Trophoblast cell (in vitro differentiated cells and primary cell): ENCODE measurements at regions not wholly inside any gene's neighbourhood (a gene's known extent, or its start where the extent isn't known, plus 50 kb on each side); places are given as distances from the start of the nearest gene placed in this dataset.

Source experiments
- DNase-seq, 2 donors: peaks; one replicate each; pipeline ENCODE4 v3.0.0-alpha.2; 2016
- H2AFZ ChIP-seq: 2 replicates; pipeline ENCODE4 v1.6.1; 2013; ENCODE audit warnings: low read length, moderate library complexity, mild to moderate bottlenecking; ENCODE audit not compliant: insufficient read depth, poor library complexity
- H2AK5ac ChIP-seq: 2 replicates; pipeline ENCODE4 v1.6.1; 2013; ENCODE audit warnings: mild to moderate bottlenecking, low read length
- H2BK120ac ChIP-seq: 2 replicates; pipeline ENCODE4 v1.6.1; 2013; ENCODE audit warnings: low read length, mild to moderate bottlenecking, moderate library complexity; ENCODE audit not compliant: insufficient read depth, poor library complexity
- H2BK12ac ChIP-seq: 2 replicates; pipeline ENCODE4 v1.6.1; 2013; ENCODE audit warnings: mild to moderate bottlenecking, low read length, moderate library complexity
- H2BK5ac ChIP-seq: 2 replicates; pipeline ENCODE4 v1.6.1; 2013; ENCODE audit warnings: low read length, low read depth, moderate library complexity, mild to moderate bottlenecking; ENCODE audit not compliant: poor library complexity
- H3K14ac ChIP-seq: 2 replicates; pipeline ENCODE4 v1.6.1; 2013; ENCODE audit warnings: mild to moderate bottlenecking, low read length
- H3K18ac ChIP-seq: 2 replicates; pipeline ENCODE4 v1.6.1; 2013; ENCODE audit warnings: mild to moderate bottlenecking, low read length
- H3K23ac ChIP-seq: 2 replicates; pipeline ENCODE4 v1.6.1; 2013; ENCODE audit warnings: low read length
- H3K27ac ChIP-seq: 2 replicates; pipeline ENCODE4 v1.5.1; 2013; ENCODE audit warnings: low read depth, mild to moderate bottlenecking, inconsistent platforms, low read length, moderate library complexity
- H3K27me3 ChIP-seq: 2 replicates; pipeline ENCODE4 v1.6.1; 2013; ENCODE audit warnings: inconsistent platforms, mild to moderate bottlenecking, low read length, moderate library complexity; ENCODE audit not compliant: insufficient read depth
- H3K36me3 ChIP-seq, 2 experiments: 1 replicate in 1 of 2; 2 replicates in 1 of 2; pipeline ENCODE4 v1.6.1; 2013; ENCODE audit warnings: low read length in 2 of 2, mild to moderate bottlenecking in 2 of 2, moderate library complexity in 1 of 2; ENCODE audit not compliant: insufficient read depth in 2 of 2, control insufficient read depth in 1 of 2
- H3K4ac ChIP-seq: 2 replicates; pipeline ENCODE4 v1.6.1; 2013; ENCODE audit warnings: low read depth, mild to moderate bottlenecking, low read length, moderate library complexity
- H3K4me1 ChIP-seq, 2 experiments: 1 replicate in 1 of 2; 2 replicates in 1 of 2; pipeline ENCODE4 v1.6.1; 2013; ENCODE audit warnings: low read length in 2 of 2, mild to moderate bottlenecking in 2 of 2, moderate library complexity in 1 of 2; ENCODE audit not compliant: insufficient read depth in 2 of 2, control insufficient read depth in 1 of 2
- H3K4me2 ChIP-seq: 2 replicates; pipeline ENCODE4 v1.6.1; 2013; ENCODE audit warnings: inconsistent platforms, mild to moderate bottlenecking, low read length, moderate library complexity
- H3K4me3 ChIP-seq: 2 replicates; pipeline ENCODE4 v1.5.1; 2013; ENCODE audit warnings: mild to moderate bottlenecking, low read depth, low read length, inconsistent platforms
- H3K79me1 ChIP-seq: one replicate; pipeline ENCODE4 v1.6.1; 2013; ENCODE audit warnings: low read length
- H3K79me2 ChIP-seq: 2 replicates; pipeline ENCODE4 v1.6.1; 2013; ENCODE audit warnings: low read length, mild to moderate bottlenecking; ENCODE audit not compliant: control insufficient read depth, insufficient read depth, poor library complexity
- H3K9ac ChIP-seq: 2 replicates; pipeline ENCODE4 v1.6.1; 2013; ENCODE audit warnings: mild to moderate bottlenecking, low read length
- H3K9me3 ChIP-seq: 2 replicates; pipeline ENCODE4 v1.6.1; 2013; ENCODE audit warnings: low read depth, mild to moderate bottlenecking, control low read depth, inconsistent platforms, low read length; ENCODE audit not compliant: insufficient read depth
- H4K12ac ChIP-seq: 2 replicates; pipeline ENCODE4 v1.6.1; 2013; ENCODE audit warnings: low read depth, mild to moderate bottlenecking, low read length, moderate library complexity
- H4K8ac ChIP-seq: 2 replicates; pipeline ENCODE4 v1.6.1; 2013; ENCODE audit warnings: low read depth, mild to moderate bottlenecking, low read length, moderate library complexity
- H4K91ac ChIP-seq: one replicate; pipeline ENCODE4 v1.6.1; 2013; ENCODE audit warnings: low read depth, mild to moderate bottlenecking, low read length, moderate library complexity
- WGBS: extraction: QIAGEN DNeasy Blood & Tissue Kit; methylation state at CpG from one replicate; pipeline ENCODE4 v1.1.7; 2013; ENCODE audit warnings: missing lambda C conversion rate; ENCODE audit not compliant: insufficient read length, insufficient coverage; ENCODE audit errors: extremely low coverage; 5-methylcytosine and 5-hydroxymethylcytosine counted together

DNA sequence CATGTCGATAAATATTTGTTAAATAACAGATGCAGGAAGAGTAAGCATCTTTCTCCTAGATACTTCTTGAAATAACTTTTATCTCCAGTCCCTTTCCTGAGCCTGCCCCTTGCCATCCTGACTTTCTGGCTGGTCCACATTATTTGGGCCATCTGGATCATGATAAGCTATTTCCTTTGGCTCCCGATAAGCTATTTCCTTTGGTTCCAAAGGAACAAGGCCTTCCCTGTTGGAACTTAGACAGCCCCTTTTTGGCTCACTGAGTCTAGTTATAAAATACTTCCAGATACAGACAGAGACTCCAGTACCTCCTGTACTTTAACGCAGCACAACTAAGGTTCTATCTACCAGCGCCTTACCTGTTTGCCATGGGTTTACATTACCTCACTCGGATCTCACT is 205.3 kb upstream of the CCDC150 start:
- Histone ChIP-seq H3K14ac (no peak overlapping the region), H2BK5ac (no peak overlapping the region), H2AFZ (no peak overlapping the region), H3K4me3 (no peak overlapping the region), H3K9ac (no peak overlapping the region), H3K4ac (no peak overlapping the region), H3K23ac (no peak overlapping the region), H3K18ac (no peak overlapping the region), H4K8ac (no peak overlapping the region), H3K4me2 (no peak overlapping the region), H4K12ac (no peak overlapping the region), H3K79me2 (no peaks in the 10 kb centered on the region), H2BK12ac (no peak overlapping the region), H3K79me1 (no peaks in the 10 kb centered on the region), H3K9me3 (no peaks in the 10 kb centered on the region), H3K27ac (no peak overlapping the region), H4K91ac (no peak overlapping the region), H3K36me3 (no peaks in the 10 kb centered on the region), H3K4me1 (no peaks in the 10 kb centered on the region), H2BK120ac (no peak overlapping the region), H2AK5ac (no peak overlapping the region), H3K27me3 (no peaks in the 10 kb centered on the region)
- DNase-seq, result peak; percentile 10 to 53
- no CpG with 5 or more reads among the region's 5 CpGs for WGBS

DNA sequence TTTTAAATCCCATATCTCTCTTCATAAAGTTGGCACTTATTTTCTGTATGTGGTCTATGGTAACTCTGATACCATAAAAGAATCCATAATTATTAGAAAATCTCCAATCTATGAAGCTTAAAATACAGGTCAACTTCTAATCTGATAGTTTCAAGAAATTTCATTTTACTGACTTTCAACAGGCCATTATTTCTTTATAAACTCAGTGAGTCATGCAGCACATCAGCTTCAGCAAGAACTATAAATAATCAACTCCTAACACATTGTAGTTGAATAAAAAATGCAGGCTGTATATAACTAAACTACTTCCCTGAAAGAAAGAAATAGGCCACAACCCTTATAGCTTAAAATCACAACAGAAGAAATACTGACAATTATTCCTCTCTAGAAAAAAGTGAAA is 204.3 kb upstream of the CCDC150 start:
- Histone ChIP-seq H3K9ac (no peak overlapping the region), H3K79me1 (no peaks in the 10 kb centered on the region), H4K91ac (no peak overlapping the region), H2BK5ac (no peak overlapping the region), H3K23ac (no peak overlapping the region), H3K4me3 (no peak overlapping the region), H3K14ac (no peak overlapping the region), H3K27me3 (no peaks in the 10 kb centered on the region), H2BK12ac (no peak overlapping the region), H4K8ac (no peak overlapping the region), H3K27ac (no peak overlapping the region), H3K4me2 (no peak overlapping the region), H3K9me3 (no peaks in the 10 kb centered on the region), H3K4ac (no peak overlapping the region), H3K36me3 (no peaks in the 10 kb centered on the region), H3K4me1 (no peaks in the 10 kb centered on the region), H2BK120ac (no peak overlapping the region), H2AK5ac (no peak overlapping the region), H4K12ac (no peak overlapping the region), H3K18ac (no peak overlapping the region), H3K79me2 (no peaks in the 10 kb centered on the region), H2AFZ (no peak overlapping the region)
- no peak for DNase-seq

DNA sequence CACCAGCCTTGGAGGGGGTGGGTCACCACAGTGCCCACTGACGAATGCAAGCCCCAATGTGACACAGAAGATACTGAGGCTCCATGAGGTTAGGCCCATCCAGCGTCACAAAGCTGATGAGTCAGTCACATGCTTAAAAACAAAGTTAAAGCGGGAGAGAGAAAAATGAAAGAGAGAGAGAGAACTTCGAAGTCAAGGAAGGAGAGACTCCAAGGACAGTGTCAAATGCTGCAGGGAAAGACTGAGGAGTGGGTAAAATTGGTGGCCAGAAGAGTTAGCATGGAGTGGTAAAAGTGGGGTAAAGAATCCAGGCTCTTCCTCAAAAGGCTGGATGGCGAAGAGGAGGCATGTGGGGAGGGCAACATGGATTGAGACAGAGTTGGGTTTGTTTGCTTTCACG is 201.9 kb upstream of the CCDC150 start:
- Histone ChIP-seq H2AFZ (no peak overlapping the region), H4K12ac (no peak overlapping the region), H4K8ac (no peak overlapping the region), H3K79me1 (no peaks in the 10 kb centered on the region), H3K14ac (no peak overlapping the region), H3K9me3 (no peaks in the 10 kb centered on the region), H3K79me2 (no peaks in the 10 kb centered on the region), H3K23ac (no peak overlapping the region), H2AK5ac (no peak overlapping the region), H3K27ac (no peak overlapping the region), H3K4me1 (no peaks in the 10 kb centered on the region), H3K36me3 (no peaks in the 10 kb centered on the region), H4K91ac (no peak overlapping the region), H3K4me3 (no peak overlapping the region), H2BK12ac (no peak overlapping the region), H2BK5ac (no peak overlapping the region), H3K9ac (no peak overlapping the region), H3K4me2 (no peak overlapping the region), H2BK120ac (no peak overlapping the region), H3K18ac (no peak overlapping the region), H3K4ac (no peak overlapping the region), H3K27me3 (no peaks in the 10 kb centered on the region)
- WGBS, result no CpG with 5 or more reads among the region's 6 CpGs
- DNase-seq, result no peak

DNA sequence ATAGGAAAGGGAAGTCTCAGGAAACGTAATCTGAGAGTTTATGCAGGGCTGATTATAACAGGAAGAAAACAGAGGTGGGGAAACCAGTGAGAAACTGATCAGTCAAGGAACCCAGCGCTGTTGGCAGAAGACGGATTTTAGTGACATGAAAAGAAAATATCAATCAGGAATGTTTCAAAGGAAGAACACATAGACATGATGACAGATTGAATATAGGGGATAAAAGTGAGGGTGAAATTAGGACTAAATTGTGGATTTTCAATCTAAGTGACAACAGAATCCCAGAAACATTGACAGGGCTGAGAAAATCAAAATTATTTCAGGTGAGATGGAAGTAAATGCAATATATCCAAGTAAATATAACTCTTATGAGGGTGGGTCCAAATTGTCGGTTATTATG is 199.8 kb upstream of the CCDC150 start:
- no peak overlapping the region for H4K8ac ChIP-seq
- no peak overlapping the region for H3K4me2 ChIP-seq
- H3K4me3 ChIP-seq, result no peak overlapping the region
- no peaks in the 10 kb centered on the region for H3K4me1 ChIP-seq
- no peak overlapping the region for H3K27ac ChIP-seq
- H3K9me3 ChIP-seq, result no peaks in the 10 kb centered on the region
- DNase-seq, result no peak
- H3K23ac ChIP-seq, result no peak overlapping the region
- no peak overlapping the region for H2AK5ac ChIP-seq
- no peak overlapping the region for H4K91ac ChIP-seq
- no peaks in the 10 kb centered on the region for H3K27me3 ChIP-seq
- no peak overlapping the region for H3K9ac ChIP-seq
- H3K4ac ChIP-seq, result no peak overlapping the region
- H2BK12ac ChIP-seq, result no peak overlapping the region
- no peak overlapping the region for H2AFZ ChIP-seq
- H3K79me1 ChIP-seq, result no peaks in the 10 kb centered on the region
- H3K36me3 ChIP-seq, result no peaks in the 10 kb centered on the region
- no peak overlapping the region for H2BK120ac ChIP-seq
- H3K79me2 ChIP-seq, result no peaks in the 10 kb centered on the region
- no peak overlapping the region for H2BK5ac ChIP-seq
- H3K18ac ChIP-seq, result no peak overlapping the region
- no peak overlapping the region for H4K12ac ChIP-seq
- no CpG with 5 or more reads among the region's 4 CpGs for WGBS
- no peak overlapping the region for H3K14ac ChIP-seq

DNA sequence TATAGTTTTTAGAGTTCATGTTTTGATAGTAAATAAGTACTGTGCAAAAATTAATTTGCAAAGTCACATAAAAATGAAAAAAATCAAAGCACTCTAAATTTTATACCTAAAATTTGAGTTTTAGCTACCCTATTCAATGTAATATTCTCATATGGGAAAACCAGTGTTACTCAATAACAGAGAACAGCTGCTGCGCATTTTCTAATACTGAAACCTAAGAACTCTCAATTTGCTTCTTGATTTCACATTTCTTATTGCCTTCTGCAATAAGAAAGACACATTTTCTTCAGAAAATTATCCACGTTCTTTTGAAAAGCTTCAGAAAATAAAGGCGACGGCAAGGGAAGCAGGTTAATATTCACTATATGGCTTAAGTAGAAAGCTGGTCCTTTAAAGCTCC is 199.1 kb upstream of the CCDC150 start:
- DNase-seq, result no peak

More for the DNA sequence above, 199.1 kb upstream of the CCDC150 start:
- H4K8ac ChIP-seq, result no peak overlapping the region
- H2AFZ ChIP-seq, result no peak overlapping the region
- no peak overlapping the region for H2BK120ac ChIP-seq
- no peaks in the 10 kb centered on the region for H3K4me1 ChIP-seq
- no peaks in the 10 kb centered on the region for H3K9me3 ChIP-seq
- H3K9ac ChIP-seq, result no peak overlapping the region
- H3K4me3 ChIP-seq, result no peak overlapping the region
- no peak overlapping the region for H2AK5ac ChIP-seq
- H3K18ac ChIP-seq, result no peak overlapping the region
- no peak overlapping the region for H3K14ac ChIP-seq
- WGBS, result no CpG with 5 or more reads among the region's 4 CpGs
- no peak overlapping the region for H3K4me2 ChIP-seq
- H3K23ac ChIP-seq, result no peak overlapping the region
- no peak overlapping the region for H2BK5ac ChIP-seq
- no peak overlapping the region for H4K91ac ChIP-seq
- H4K12ac ChIP-seq, result no peak overlapping the region
- H3K79me1 ChIP-seq, result no peaks in the 10 kb centered on the region
- H3K27ac ChIP-seq, result no peak overlapping the region
- H2BK12ac ChIP-seq, result no peak overlapping the region
- no peaks in the 10 kb centered on the region for H3K79me2 ChIP-seq
- no peak overlapping the region for H3K4ac ChIP-seq
- no peaks in the 10 kb centered on the region for H3K36me3 ChIP-seq
- H3K27me3 ChIP-seq, result no peaks in the 10 kb centered on the region
